GM18519 (cell line): ENCODE measurements at regions not wholly inside any gene's neighbourhood (a gene's known extent, or its start where the extent isn't known, plus 50 kb on each side); places are given as distances from the start of the nearest gene placed in this dataset.

Experiments
- ATAC-seq: cut with Tn5 transposase; IDR thresholded peaks from one replicate; pipeline ENCODE4 v1.9.1; 2021; ENCODE audit warnings: mild to moderate bottlenecking, moderate library complexity; ENCODE audit not compliant: unreplicated experiment, low FRiP score

DNA sequence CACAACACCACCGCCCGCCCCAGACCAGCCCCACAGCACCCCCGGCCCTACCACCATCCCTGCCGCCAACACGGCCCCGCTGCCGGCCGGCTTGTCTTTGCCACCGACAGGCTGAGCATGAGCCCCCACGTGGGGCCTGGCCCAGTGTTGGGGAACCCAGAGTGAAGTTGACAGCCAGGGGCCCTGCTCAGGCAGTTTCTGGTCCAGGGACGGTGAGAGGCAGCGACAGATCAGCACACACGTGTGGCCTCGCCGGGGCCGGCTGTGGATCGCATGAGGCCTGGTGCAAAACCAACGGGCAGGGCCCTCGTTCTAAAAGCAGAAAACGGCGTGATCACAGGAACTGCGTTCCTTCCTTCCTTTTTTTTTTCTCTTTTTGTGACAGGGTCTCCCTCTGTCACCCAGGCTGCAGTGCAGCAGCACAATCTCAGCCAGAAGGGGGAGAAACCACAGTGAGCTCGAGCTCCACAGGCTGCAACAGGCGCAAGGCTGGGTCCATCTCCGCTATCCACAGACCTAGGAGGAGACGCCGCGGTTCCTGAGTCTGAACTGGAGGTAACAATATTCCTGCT is 50.5 kb upstream of the FBRSL1 start:
- no peak for ATAC-seq

DNA sequence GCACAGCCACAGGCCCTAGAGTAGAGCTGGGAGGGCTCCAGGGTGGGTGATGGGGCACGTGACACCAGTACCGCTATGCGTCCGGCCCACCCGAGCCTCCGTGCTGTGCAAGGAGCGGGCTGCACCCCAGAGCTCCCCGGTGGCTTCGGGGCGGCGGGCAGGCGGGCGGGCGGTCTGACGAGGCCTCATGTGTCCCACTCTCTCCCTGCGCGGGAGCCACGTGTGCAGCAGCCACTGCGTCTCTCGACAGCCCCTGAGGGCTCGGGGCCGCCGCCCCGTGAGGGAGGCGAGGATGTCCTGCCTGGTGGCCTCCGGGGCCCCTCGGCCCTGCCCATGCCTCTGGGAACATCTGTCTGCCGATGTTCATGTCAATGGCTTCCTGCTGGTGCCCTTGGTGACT is 51.2 kb upstream of the FBRSL1 start:
- ATAC-seq: no peak

DNA sequence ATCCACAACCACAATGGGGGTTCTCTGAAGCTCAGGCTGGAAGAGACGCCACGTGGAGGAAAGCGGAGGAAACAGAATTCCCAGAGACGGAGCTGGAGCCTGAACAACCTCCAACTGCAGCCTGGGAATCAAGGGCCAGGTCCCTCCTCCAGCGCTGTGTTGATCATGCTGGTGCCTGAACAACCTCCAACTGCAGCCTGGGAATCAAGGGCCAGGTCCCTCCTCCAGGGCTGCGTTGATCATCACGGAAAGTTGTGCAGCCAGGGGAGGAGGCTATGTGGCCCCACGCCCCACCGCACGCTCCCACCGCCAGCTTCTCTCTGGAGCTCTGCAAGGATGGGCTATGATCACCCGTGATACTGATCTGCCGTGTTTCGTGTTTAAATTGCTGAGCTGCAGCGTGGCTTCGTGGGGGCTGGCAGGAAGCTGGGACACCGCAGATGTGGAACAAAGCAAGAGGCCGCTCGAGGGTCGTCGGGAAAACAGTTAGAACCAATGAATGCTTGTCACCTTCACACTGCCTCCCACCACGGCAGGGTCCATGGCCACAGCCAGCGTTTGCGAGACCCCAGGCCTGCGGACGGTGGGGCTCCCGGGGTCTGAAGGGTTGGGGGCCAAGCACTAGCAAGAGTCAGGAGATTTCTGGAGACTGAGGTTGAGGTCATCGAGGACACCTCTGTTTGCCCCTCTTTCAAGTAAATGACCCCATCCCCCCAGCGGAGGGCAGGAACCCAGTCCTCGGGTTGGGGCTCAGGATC is 51.8 kb upstream of the FBRSL1 start:
- no peak for ATAC-seq

DNA sequence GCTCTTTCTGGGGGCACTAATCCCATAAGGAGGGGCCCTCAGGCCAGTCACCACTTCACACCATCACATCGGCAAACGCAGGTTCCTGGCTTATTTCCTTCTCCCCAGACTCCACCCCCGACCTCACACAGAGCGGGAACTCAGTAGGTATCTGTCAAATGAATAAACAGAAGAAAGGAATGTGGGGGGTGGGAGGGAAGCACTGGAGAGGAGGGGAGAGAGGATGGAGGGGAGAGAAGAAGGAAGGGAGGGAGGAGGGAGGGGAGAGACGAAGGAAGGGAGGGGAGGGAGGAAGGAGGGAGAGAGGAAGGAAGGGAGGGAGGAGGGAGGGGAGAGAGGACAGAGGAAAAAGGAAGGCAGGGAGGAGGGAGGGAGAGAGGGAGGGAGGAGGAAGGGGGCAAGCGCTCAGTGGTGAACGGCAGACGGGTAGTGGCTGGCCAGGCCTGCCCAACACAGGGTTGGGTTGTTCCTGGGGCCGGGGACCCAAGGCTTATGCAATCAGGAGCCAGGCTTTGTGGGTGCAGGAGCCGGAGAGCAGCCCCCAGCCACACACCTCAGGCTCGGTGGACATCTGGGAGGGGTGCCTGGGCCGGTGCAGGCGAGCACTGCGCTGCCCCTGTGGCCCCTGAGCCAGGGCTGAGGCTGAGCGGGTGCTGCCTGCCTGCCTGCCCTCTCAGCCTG is 52.6 kb upstream of the FBRSL1 start:
- no peak for ATAC-seq

DNA sequence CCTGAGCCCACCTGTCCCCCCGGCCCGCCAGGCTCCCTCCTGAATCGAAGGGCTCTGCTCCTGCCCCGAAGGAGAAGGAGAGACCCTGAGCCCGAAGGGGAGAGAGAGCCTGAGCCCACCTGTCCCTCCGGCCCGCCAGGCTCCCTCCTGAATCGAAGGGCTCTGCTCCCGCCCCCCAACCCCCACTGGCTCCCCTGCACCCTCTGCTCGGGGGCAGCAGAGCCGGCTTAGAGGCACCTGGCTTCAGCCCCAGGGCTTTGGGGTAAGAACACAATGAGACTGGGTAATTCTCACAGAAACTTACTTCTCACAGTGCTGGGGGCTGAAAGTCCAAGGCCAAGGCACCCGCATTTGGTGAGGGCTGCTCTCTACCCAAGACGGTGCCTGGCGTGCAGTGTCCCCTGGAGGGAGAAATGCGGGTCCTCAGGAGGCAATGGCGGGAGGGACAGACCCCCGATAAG is 53.1 kb upstream of the FBRSL1 start:
- ATAC-seq: no peak

DNA sequence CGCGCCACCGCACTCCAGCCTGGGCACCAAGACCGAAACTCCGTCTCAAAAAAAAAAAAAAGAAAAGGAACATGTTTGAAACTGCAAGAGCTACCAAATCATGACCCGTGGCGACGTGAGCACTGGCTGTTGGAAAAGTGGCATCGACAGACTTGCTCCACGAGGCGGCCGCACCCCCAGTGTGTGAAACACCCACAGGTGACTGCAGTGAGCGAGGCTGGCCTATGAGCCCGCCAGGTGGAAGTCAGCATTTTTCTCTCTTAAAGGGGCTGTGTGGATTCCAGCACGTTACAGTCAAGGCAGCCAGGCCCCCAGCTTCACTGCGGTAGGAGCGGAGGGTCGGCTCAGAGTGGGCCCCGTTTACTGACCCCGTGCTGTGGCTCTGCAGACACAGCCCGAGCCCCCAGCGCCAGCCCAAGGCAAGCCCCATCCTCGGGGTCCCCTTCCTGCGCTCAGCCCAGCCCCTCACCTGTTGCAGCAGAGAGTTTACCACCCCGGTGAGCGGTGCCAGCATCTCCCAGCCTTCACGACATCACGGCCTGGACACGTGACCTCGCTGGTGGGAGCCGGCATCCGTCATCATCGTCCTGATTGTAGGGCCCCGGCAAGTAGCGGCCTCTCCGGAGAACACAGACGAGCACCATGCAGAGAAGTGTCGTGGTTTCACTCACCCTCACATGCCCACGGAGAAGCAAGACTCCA is 54.3 kb upstream of the FBRSL1 start:
- ATAC-seq: no peak

DNA sequence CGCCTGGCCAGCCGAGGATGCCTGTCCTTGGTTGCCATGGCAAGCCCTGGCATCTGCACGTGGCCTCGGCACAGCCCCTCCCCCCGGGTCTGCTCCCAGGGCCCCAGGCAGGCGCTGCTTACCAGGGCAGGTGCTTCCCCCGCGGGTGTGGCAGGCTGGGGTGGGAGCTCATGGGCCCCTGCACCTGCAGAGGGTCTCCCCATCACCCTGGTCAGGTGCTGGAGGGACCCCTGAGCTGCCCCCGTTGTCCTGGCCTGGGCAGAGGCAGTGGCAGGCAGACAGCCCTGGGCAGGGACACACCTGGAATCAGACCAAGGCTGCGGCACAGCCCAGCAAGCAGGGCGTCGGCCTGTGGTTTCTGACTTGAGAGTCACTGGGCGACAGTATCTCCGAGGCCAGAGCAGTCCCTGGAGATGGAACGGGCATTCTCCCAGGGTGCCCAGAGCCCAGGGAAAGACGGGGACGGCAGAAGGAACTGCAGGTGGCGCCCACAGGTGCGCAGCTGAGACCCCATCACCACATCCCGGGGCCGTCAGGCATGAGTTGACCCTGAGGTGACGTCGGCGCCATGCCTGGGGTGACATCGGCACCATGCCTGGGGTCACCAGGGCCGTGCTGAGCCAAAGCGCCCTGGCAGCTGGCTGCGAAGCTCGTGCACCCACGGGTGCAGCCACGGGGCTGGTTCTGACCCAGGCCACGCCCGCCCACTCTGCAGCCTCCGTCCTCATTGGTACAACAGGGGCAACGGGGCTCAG is 56.1 kb upstream of the FBRSL1 start:
- ATAC-seq: no peak

DNA sequence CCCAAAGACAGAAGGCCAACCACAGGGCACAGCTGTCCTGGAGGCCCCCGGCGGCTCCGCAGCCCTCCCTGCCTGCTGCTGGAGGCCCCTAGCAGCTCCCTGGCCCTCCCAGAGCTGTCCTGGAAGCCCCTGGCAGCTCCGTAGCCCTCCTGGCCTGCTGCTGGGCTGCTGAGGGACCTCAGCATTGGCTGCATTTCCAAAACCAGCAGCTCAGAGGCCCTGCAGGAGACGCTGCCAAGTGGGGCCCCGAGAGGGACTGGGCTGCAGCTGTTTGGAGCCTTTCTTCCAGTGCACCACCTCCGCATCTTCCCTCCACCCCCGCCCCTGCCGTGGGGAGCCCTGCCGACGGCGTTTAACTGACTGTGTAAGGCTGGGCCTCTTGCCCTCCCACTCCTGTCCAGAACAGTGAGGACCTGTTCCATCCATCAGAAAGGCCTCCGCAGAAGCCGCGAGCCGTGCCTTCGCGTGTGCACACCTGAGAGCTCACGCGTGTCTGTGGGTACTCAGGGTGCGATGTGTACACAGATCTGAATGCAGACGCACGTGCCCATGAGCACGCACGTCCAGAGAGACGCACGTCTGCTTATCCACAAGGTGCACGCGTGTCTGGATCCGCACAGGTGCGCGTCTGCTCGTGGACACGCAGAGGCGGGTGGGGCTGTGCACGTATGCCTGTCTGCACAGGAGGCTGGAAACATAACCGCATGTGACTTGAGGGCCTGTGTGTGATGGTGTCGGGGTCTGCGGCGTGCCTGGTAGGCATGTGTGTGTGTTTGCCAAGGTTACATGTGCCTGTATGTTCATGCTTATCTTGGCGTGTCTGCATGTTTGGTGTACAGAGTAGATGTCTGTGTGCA is 57.0 kb upstream of the FBRSL1 start:
- ATAC-seq: no peak

DNA sequence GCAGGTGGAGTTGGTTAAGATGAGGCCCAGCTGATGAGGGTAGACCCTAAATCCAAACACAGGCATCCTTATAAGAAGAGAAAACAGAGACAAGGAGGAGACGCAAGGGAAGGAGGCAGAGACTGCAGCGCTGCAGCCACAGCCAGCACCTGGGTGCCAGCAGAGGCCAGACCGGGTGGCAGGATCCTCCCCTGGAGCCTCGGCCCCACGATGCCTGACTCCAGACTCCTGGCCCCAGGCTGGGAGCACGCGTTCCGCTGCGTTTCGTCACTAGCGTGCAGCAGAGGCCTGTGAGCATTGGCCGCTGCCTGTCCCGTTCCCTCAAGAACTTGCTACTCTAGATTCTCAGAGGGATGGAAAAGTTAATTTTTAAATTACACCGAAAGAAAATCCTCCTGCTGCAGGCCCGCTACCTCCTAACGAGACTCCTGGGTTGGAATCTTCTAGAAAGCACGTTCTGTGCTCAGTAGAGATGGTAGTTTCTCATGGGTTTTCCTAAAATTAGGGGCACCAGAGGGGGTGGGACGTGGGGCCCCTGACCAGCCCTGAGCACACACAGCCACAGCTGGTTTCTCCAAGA is 57.7 kb upstream of the FBRSL1 start:
- ATAC-seq: no peak

DNA sequence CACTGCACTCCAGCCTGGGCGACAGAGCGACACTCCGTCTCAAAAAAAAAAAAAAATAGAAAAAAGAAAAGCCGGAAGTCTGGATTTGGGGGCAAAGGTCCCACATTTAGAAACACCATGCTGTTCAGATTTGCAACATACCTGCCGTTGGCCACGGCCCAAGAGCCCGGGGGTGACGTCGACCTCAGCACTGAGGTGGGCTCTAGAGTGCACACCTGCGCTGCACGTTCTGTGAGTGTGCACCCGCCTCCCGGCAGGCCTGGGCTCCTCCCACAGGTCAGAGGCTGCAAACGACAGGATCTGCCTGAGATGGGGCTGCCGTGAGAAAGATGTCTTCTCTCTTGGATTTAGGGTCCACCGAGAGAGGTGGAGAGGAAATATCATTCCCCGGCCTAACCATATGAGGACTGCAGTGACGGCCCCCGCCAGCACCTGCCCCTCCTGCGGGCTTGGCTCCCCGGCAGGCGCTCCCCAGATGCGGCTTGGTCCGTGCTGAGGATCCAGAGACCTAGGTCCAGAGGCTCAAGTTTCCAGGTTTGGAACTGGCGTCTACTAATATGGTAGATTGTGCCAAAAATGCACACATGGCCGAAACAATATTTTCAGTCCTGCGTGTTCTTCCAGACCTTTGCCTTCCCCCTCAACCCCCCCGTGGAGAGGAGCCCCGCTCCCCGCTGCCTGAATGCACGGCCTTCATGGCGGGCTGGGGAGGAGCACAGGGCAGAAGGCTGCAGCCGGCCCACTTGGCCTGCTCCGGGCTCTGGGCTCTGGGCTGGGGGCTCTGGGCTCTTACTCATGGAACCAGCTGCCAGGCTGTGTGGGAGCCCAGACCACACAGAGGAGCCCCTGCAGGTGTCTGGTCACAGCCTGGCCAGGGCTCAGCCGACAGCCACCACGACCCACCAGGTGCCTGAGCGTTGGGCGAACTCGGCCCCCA is 58.8 kb upstream of the FBRSL1 start:
- no peak for ATAC-seq

DNA sequence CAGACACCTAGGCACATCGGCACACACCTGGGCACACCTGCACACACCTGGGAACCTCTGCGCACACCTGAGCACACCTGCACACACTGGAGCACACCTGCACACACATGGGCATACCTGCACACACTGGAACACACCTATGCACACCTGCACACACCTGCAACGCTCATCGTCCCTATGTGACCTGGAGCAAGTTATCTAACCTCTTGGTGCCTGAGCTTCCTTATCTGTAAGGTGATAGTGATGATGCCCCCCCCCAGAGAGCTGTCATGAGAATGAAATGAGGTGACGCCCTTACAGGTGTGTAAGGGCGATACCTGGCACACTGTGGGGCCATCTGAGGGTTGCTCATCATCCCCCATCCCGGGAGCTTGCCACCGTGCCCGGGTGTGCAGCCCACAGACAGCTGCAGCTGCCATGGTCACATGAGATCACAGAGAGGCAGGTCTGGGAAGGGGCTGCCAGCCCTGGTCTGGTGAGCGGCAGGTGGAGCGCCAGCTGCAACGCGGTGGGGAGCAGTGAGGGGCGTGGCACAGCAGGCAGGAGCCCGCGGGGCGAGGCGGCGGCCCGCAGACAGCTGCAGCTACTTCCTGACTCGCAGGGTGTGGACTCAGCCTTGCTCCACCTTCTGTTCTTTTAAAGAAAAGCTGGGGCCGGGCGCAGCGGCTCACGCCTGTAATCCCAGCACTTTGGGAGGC is 59.9 kb upstream of the FBRSL1 start:
- ATAC-seq: no peak

DNA sequence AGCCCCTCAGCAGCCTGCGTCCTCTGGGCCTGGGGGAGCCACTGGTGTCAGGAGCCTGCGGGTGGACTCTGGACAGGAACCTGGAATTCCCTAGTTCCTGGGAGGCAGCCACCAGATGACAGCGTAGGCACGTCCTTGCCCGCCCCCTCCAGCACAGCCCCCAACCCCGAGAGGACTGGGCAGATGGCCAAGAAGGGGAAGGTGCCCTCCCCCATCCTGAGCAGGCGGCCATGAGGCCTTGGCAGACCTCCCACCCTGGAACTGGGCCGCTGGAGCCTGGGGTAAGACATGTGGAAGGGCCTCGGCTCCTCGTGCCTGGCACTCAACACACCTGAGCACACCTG is 60.4 kb upstream of the FBRSL1 start:
- no peak for ATAC-seq

DNA sequence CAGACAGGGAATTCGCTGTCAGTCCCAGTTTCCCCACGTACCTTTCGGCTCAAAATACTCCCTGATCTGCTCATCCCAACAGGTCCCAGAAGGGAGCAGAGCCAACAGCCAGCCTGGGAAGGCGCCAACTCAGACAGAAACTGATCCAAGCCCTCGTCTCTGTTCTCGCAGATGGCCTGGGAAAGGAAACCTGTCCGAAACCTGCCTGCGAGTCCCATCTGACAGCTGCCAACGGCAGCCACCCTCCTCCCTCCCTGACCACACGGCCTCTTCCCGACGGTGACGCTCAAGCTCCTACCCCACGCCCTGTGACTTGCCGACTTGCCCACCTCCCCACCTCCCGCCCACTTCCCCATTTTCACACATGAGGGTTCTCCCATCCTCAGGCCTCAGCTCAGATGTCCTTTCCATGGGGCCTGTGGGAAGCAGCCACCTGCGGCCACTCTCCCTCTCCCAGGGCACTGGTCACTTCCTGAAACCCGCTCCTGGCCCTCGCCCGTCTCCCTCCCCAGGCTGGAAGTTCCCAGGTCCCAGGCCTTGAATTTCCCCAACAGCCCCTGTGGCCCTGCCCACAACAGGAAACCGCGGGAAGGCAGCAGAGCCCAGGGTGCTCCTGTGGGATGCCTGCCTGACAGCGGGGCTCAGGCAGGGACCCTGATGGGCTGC is 60.9 kb upstream of the FBRSL1 start:
- ATAC-seq: no peak

DNA sequence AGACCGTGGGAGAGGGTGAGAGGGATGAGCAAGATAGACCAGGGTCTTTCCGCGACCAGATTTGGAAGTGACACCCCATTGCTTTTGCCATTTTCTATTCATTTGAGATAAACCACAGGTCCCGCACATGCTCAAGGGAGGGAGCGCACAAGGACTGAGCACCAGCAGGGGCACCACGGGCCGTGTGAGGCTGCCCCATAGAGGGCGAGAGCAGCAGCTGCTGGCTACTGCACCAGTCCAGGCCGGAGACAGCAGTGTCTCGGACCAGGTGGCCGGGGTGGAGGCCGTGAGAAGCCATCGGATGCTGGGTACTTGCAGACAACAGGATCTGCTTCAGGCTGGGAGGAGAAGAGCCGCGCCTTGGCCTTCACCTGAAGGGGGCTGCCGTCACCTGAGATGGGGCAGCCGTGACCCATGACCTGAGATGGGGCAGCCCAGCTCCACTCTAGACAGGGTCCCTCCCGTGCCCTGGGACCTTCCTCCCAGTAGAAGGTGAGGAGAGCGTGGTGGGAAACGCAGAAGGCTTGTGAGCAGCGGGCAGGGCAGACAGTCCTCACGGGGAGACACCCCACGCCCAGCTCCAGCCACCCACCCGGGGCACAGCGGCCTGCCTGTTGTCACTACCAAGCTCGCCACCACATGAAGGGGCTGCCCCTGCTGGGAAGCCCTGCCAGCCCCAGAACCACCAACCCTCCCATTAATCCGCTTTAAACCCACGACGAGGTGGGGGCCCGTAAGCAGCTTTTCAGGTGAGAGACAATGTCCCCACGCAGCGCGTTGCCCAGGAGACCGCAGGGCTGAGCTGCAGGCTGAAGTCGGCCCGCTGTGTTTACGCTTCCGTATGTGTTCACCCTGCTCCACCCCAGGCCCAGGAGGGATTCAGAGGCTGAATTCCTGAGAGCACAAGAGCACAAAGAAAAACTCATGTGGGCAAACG is 61.7 kb upstream of the FBRSL1 start:
- ATAC-seq: no peak

DNA sequence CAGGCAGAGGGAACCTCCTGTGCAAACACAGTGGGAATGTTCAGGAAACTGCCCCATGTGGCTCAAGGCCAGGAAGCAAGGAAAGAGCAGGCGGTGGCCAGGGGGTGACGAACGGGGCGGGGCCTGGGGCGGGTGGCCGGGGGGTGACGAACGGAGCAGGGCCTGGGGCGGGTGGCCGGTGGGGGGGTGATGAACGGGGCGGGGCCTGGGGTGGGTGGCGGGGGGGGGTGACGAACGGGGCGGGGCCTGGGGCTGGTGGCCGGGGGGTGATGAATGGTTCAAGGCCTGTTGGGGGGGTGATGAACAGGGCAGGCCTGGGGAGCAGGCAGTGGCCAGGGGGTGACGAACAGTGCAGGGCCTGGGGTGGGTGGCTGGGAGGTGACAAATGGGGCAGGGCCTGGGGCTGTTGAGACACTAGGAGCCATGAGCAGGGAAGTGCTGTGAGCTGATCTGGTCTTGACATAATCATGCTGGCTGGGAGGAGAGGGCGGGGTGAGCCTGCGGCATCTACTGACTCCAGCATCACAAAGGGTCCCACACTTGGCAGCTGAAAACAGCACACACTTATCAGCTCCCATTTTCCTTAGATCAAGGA is 62.7 kb upstream of the FBRSL1 start:
- ATAC-seq: no peak
